H1 (cell line): ENCODE measurements at regions not wholly inside any gene's neighbourhood (a gene's known extent, or its start where the extent isn't known, plus 50 kb on each side); places are given as distances from the start of the nearest gene placed in this dataset.

ENCODE experiments used
- CTCF ChIA-PET: fragments of 300-600 bp; sonication (Branson Sonifier 250); formaldehyde crosslinking; loops from one replicate; lab custom pipeline; 2021; ENCODE audit not compliant: partially characterized antibody; lab: Charles Lee
- POLR2A ChIA-PET: fragments of 300-600 bp; sonication (Branson Sonifier 250); formaldehyde crosslinking; loops from one replicate; lab custom pipeline; 2021; ENCODE audit warnings: inconsistent platforms; ENCODE audit not compliant: partially characterized antibody; lab: Charles Lee
- DNase-seq, 2 experiments: peaks; one replicate each; pipeline versions ENCODE4 v3.0.0 to v3.0.0-alpha.2; 2010 to 2022; ENCODE audit warnings: low spot score in 2 of 2, low read depth in 1 of 2, mixed read lengths in 1 of 2
- FAIRE-seq: peaks from 2 replicates; lab custom pipeline; 2011; peaks lifted over from hg19 to GRCh38; lab: Jason Lieb, UNC
- H2AFZ ChIP-seq: 2 replicates; pipeline ENCODE4 v1.8.1; 2012; ENCODE audit warnings: low read length, inconsistent platforms
- H2AK5ac ChIP-seq: 2 replicates; pipeline ENCODE4 v1.6.1; 2013; ENCODE audit warnings: low read depth, low read length
- H2BK120ac ChIP-seq: replicated peaks from 2 replicates; pipeline ENCODE3; 2013; ENCODE audit warnings: low read depth, low read length, inconsistent platforms
- H2BK12ac ChIP-seq: 2 replicates; pipeline ENCODE4 v1.6.1; 2013; ENCODE audit warnings: low read depth, low read length
- H2BK15ac ChIP-seq: 2 replicates; pipeline ENCODE4 v1.6.1; 2013; ENCODE audit warnings: low read length
- H2BK20ac ChIP-seq: 2 replicates; pipeline ENCODE4 v1.6.1; 2013; ENCODE audit warnings: low read length
- H2BK5ac ChIP-seq: 2 replicates; pipeline ENCODE4 v1.6.1; 2013; ENCODE audit warnings: low read depth, low read length
- H3K14ac ChIP-seq: 2 replicates; pipeline ENCODE4 v1.6.1; 2013; ENCODE audit warnings: inconsistent platforms; ENCODE audit not compliant: insufficient read length
- H3K18ac ChIP-seq: 2 replicates; pipeline ENCODE4 v1.6.1; 2013; ENCODE audit warnings: low read length; ENCODE audit errors: extremely low read depth
- H3K23ac ChIP-seq: 2 replicates; pipeline ENCODE4 v1.6.1; 2013; ENCODE audit warnings: inconsistent platforms; ENCODE audit not compliant: insufficient read length
- H3K23me2 ChIP-seq: 2 replicates; pipeline ENCODE4 v1.6.1; 2013; ENCODE audit warnings: low read depth, low read length
- H3K27ac ChIP-seq: 2 replicates; pipeline ENCODE4 v1.6.1; 2011; ENCODE audit warnings: low read depth, low read length, inconsistent platforms
- H3K27me3 ChIP-seq, 4 experiments: replicated peaks in 1 of 4; 1 replicate in 1 of 4; 2 replicates in 3 of 4; pipeline versions ENCODE4 v1.6.1 to v1.8.1; 2011 to 2013; ENCODE audit warnings: low read length in 3 of 4, mild to moderate bottlenecking in 3 of 4, inconsistent platforms in 2 of 4, mixed read lengths in 2 of 4, moderate library complexity in 1 of 4; ENCODE audit not compliant: control insufficient read depth in 3 of 4, insufficient read depth in 3 of 4; ENCODE audit errors: extremely low read depth in 1 of 4
- H3K36me3 ChIP-seq, 4 experiments: 2 replicates each; pipeline versions ENCODE4 v1.6.1 to v1.8.1; 2011 to 2013; ENCODE audit warnings: mild to moderate bottlenecking in 4 of 4, low read length in 3 of 4, moderate library complexity in 2 of 4, control low read depth in 1 of 4, inconsistent platforms in 1 of 4; ENCODE audit not compliant: insufficient read depth in 4 of 4, control insufficient read depth in 2 of 4
- H3K4ac ChIP-seq: replicated peaks from 2 replicates; pipeline ENCODE3; 2013; ENCODE audit warnings: low read length, low read depth, mixed read lengths, inconsistent platforms; ENCODE audit not compliant: insufficient read length
- H3K4me1 ChIP-seq, 4 experiments: replicated peaks in 1 of 4; 1 replicate in 1 of 4; 2 replicates in 3 of 4; pipeline versions ENCODE4 v1.6.1 to v1.8.1; 2011 to 2013; ENCODE audit warnings: low read length in 3 of 4, inconsistent platforms in 2 of 4, mixed read lengths in 1 of 4; ENCODE audit not compliant: insufficient read depth in 4 of 4, control insufficient read depth in 3 of 4
- H3K4me2 ChIP-seq, 2 experiments: 2 replicates each; pipeline versions ENCODE4 v1.6.1 to v1.8.1; 2011 to 2013; ENCODE audit warnings: low read depth in 2 of 2, low read length in 2 of 2, control low read depth in 1 of 2, inconsistent platforms in 1 of 2, mild to moderate bottlenecking in 1 of 2; ENCODE audit not compliant: insufficient read depth in 1 of 2
- H3K4me3 ChIP-seq, 4 experiments: fragments of 200-600, 300-600 bp in 1 of 4; sonication (generic), shearing (Covaris generic), sonication (Bioruptor Twin) in 1 of 4; 2 replicates each; pipeline versions ENCODE4 v1.5.1 to v1.8.1; 2011 to 2016; ENCODE audit warnings: low read length in 4 of 4, low read depth in 3 of 4, control low read depth in 2 of 4, inconsistent platforms in 2 of 4, mild to moderate bottlenecking in 2 of 4, mixed read lengths in 1 of 4, moderate library complexity in 1 of 4; ENCODE audit not compliant: insufficient read depth in 2 of 4; ENCODE audit errors: extremely low read depth in 1 of 4
- H3K56ac ChIP-seq: replicated peaks from 2 replicates; pipeline ENCODE3; 2013; ENCODE audit warnings: low read depth, mild to moderate bottlenecking, mixed read lengths, low read length, inconsistent platforms; ENCODE audit not compliant: insufficient read length
- H3K79me1 ChIP-seq: 2 replicates; pipeline ENCODE4 v1.6.1; 2013; ENCODE audit warnings: low read depth, low read length, control low read depth
- H3K79me2 ChIP-seq, 2 experiments: 2 replicates each; pipeline versions ENCODE4 v1.6.1 to v1.8.1; 2012 to 2013; ENCODE audit warnings: low read length in 2 of 2, mild to moderate bottlenecking in 2 of 2, inconsistent platforms in 1 of 2; ENCODE audit not compliant: insufficient read depth in 2 of 2, control insufficient read depth in 1 of 2
- H3K9ac ChIP-seq, 4 experiments: replicated peaks in 1 of 4; 1 replicate in 1 of 4; 2 replicates in 3 of 4; pipeline versions ENCODE4 v1.6.1 to v1.8.1; 2011 to 2013; ENCODE audit warnings: low read depth in 3 of 4, low read length in 3 of 4, control low read depth in 2 of 4, mild to moderate bottlenecking in 2 of 4, moderate library complexity in 2 of 4, inconsistent platforms in 1 of 4; ENCODE audit errors: extremely low read depth in 1 of 4
- H3K9me3 ChIP-seq, 2 experiments: 2 replicates each; pipeline versions ENCODE4 v1.6.1 to v1.8.1; 2012 to 2013; ENCODE audit warnings: mild to moderate bottlenecking in 2 of 2, moderate library complexity in 2 of 2, control low read depth in 1 of 2, inconsistent platforms in 1 of 2, low read depth in 1 of 2, low read length in 1 of 2, mixed read lengths in 1 of 2; ENCODE audit not compliant: insufficient read depth in 2 of 2
- H4K20me1 ChIP-seq, 2 experiments: replicated peaks in 1 of 2; 2 replicates each; pipeline versions ENCODE3 to v1.8.1; 2011 to 2013; ENCODE audit warnings: inconsistent platforms in 2 of 2, low read length in 2 of 2, mild to moderate bottlenecking in 1 of 2; ENCODE audit not compliant: insufficient read depth in 2 of 2, control insufficient read depth in 1 of 2
- H4K5ac ChIP-seq: 2 replicates; pipeline ENCODE4 v1.6.1; 2013; ENCODE audit warnings: low read length, low read depth, mixed read lengths, inconsistent platforms; ENCODE audit not compliant: insufficient read length
- H4K8ac ChIP-seq: 2 replicates; pipeline ENCODE4 v1.8.0; 2013; ENCODE audit warnings: mild to moderate bottlenecking, moderate library complexity, low read length, inconsistent platforms; ENCODE audit not compliant: insufficient read depth; ENCODE audit errors: extremely low read depth
- H4K91ac ChIP-seq: replicated peaks from 2 replicates; pipeline ENCODE3; 2013; ENCODE audit warnings: low read length, mixed read lengths, inconsistent platforms; ENCODE audit not compliant: insufficient read length
- ASH2L ChIP-seq: fragments of 200-600, 300-600 bp; sonication (generic); IDR thresholded peaks from one replicate; pipeline ENCODE4 v1.7.1; 2017; ENCODE audit warnings: low read length
- BACH1 ChIP-seq: IDR thresholded peaks from 2 replicates; pipeline ENCODE4 v1.6.1; 2012; ENCODE audit warnings: low read length, improper control_type of control experiment
- CTBP2 ChIP-seq: IDR thresholded peaks from 2 replicates; pipeline ENCODE4 v1.7.0; 2011; ENCODE audit warnings: borderline replicate concordance, mild to moderate bottlenecking, moderate library complexity, mixed read lengths, low read length; ENCODE audit not compliant: insufficient read depth, insufficient read length
- CTCF ChIP-seq, 3 experiments: IDR thresholded peaks; 1 replicate in 2 of 3; 2 replicates in 1 of 3; pipeline versions ENCODE4 v1.5.1 to v1.6.1; 2011; ENCODE audit warnings: low read length in 3 of 3, mild to moderate bottlenecking in 3 of 3, inconsistent platforms in 2 of 3, low read depth in 1 of 3, moderate library complexity in 1 of 3; ENCODE audit not compliant: insufficient read depth in 1 of 3; ENCODE audit errors: control extremely low read depth in 1 of 3
- E2F6 ChIP-seq: IDR thresholded peaks from 2 replicates; pipeline ENCODE4 v1.6.1; 2012; ENCODE audit warnings: inconsistent platforms
- GTF2F1 ChIP-seq: IDR thresholded peaks from 2 replicates; pipeline ENCODE4 v1.6.1; 2012; ENCODE audit warnings: low read depth, low read length, improper control_type of control experiment, borderline replicate concordance
- KDM1A ChIP-seq: fragments of 200-600, 300-600 bp; sonication (generic); IDR thresholded peaks from 2 replicates; pipeline ENCODE4 v1.7.1; 2016; ENCODE audit warnings: mild to moderate bottlenecking, low read length, borderline replicate concordance
- NRF1 ChIP-seq: IDR thresholded peaks from 2 replicates; pipeline ENCODE4 v1.6.1; 2011; ENCODE audit warnings: mild to moderate bottlenecking, low read depth, low read length, improper control_type of control experiment
- POU5F1 ChIP-seq: IDR thresholded peaks from 2 replicates; pipeline ENCODE4 v1.6.1; 2011; ENCODE audit warnings: low read depth, mild to moderate bottlenecking, low read length, moderate library complexity
- RFX5 ChIP-seq: IDR thresholded peaks from 2 replicates; pipeline ENCODE4 v1.6.1; 2011; ENCODE audit warnings: low read depth, low read length, improper control_type of control experiment, borderline replicate concordance
- SP4 ChIP-seq: IDR thresholded peaks from 2 replicates; pipeline ENCODE4 v1.6.1; 2012; ENCODE audit warnings: low read length, inconsistent platforms
- WGBS, 2 experiments: shearing (Covaris generic) in 1 of 2; methylation state at CpG; one replicate each; pipeline versions ENCODE4 v1.1.6 to v1.1.7; 2013 to 2015; ENCODE audit warnings: low lambda C conversion rate in 2 of 2, mixed read lengths in 2 of 2, inconsistent platforms in 1 of 2, low coverage in 1 of 2, missing lambda C conversion rate in 1 of 2; ENCODE audit not compliant: insufficient replicate concordance in 2 of 2, insufficient coverage in 1 of 2, insufficient read length in 1 of 2; ENCODE audit errors: extremely low coverage in 1 of 2, missing lambda C conversion rate in 1 of 2; 5-methylcytosine and 5-hydroxymethylcytosine counted together

- 73% methylated on average over 4 of the region's 4 CpGs; no CpG with 5 or more reads in 1 of the 2 experiments for WGBS, 2 experiments
- Histone ChIP-seq H3K4me3 (no peak overlapping the region), H3K27me3 (no peaks in the 10 kb centered on the region), H3K18ac (no peak overlapping the region), H4K5ac (no peak overlapping the region), H3K23me2 (no peaks in the 10 kb centered on the region), H2BK5ac (no peak overlapping the region), H3K23ac (no peak overlapping the region), H2BK20ac (no peak overlapping the region), H2AFZ (no peak overlapping the region), H2AK5ac (no peak overlapping the region), H3K4ac (no peak overlapping the region), H4K20me1 (no peaks in the 10 kb centered on the region), H3K9ac (no peak overlapping the region), H3K4me2 (no peak overlapping the region), H2BK12ac (no peak overlapping the region), H2BK120ac (no peak overlapping the region), H3K9me3 (no peaks in the 10 kb centered on the region), H3K27ac (no peak overlapping the region), H3K36me3 (no peaks in the 10 kb centered on the region), H3K79me1 (no peaks in the 10 kb centered on the region), H3K79me2 (no peaks in the 10 kb centered on the region), H3K4me1 (peaks cover 0 to 5% (median 4%) of the 10 kb centered on the region in 4 experiments; a peak in 3 of 7 replicates), H4K8ac (no peak overlapping the region), H2BK15ac (no peak overlapping the region), H3K56ac (no peak overlapping the region), H3K14ac (no peak overlapping the region), H4K91ac (no peak overlapping the region)
- DNase-seq (no peak), FAIRE-seq (no peak)
- ChIA-PET CTCF (interaction anchor here (1.8 kb wide), 1 partner anchor 9 kb away, joined by 6 read pairs; no protein-coding TSS in a partner anchor), POLR2A (no interaction called here)
- TF ChIP-seq POU5F1: no peak
- no peak for TF ChIP-seq RFX5
- TF ChIP-seq E2F6: no peak
- no peak for TF ChIP-seq CTBP2
- TF ChIP-seq SP4: no peak
- no peak for TF ChIP-seq GTF2F1
- TF ChIP-seq NRF1: no peak
- no peak for TF ChIP-seq KDM1A
- no peak for TF ChIP-seq CTCF (IDR thresholded peaks at IDR 0.05; ENCODE audit: control extremely low read depth in 1 of 3, insufficient read depth in 1 of 3, low read depth in 1 of 3, low read length in 3 of 3)
- no peak for TF ChIP-seq BACH1
- no peak for TF ChIP-seq ASH2L
Measured at GRCh38 chr3:190193210-190193609, 72.5 kb upstream of the P3H2 start.
